Kidney tubule cell (primary cell): ENCODE measurements at regions not wholly inside any gene's neighbourhood (a gene's known extent, or its start where the extent isn't known, plus 50 kb on each side); places are given as distances from the start of the nearest gene placed in this dataset.
"Not testable (repeated sequence)": the region's sequence is repeated elsewhere in the genome, so short reads cannot be mapped to it uniquely, and the experiment has no call there.

ENCODE experiments used
- DNase-seq: peaks from one replicate; pipeline ENCODE4 v3.0.0-alpha.2; 2018; ENCODE audit warnings: low spot score

- no peak for DNase-seq
Observed at GRCh38 chr10:23955456-23956225, 253.3 kb upstream of the KIAA1217 start.

- no peak for DNase-seq
Observed at GRCh38 chr10:23965123-23965522, 243.8 kb upstream of the KIAA1217 start.

GRCh38 chr10:23965880-23966279 lies 243.1 kb upstream of the KIAA1217 start:
- DNase-seq = no peak

GRCh38 chr10:23966504-23967051 lies 242.4 kb upstream of the KIAA1217 start:
- DNase-seq = no peak

- no peak for DNase-seq
Observed at GRCh38 chr10:23968301-23968700, 240.6 kb upstream of the KIAA1217 start.

- DNase-seq = peak; percentile 38
Observed at GRCh38 chr10:23974746-23975272, 234.1 kb upstream of the KIAA1217 start.

- DNase-seq = peak; percentile 94
Observed at GRCh38 chr10:23975431-23975830, 233.5 kb upstream of the KIAA1217 start.

GRCh38 chr10:23976275-23976674 lies 232.7 kb upstream of the KIAA1217 start:
- peak; percentile 3 for DNase-seq

GRCh38 chr10:23978317-23978716 lies 230.6 kb upstream of the KIAA1217 start:
- peak; percentile 3 for DNase-seq

- DNase-seq = peak; percentile 73
Observed at GRCh38 chr10:23980094-23980493, 228.8 kb upstream of the KIAA1217 start.

- no peak for DNase-seq
Observed at GRCh38 chr10:23981520-23982309, 227.2 kb upstream of the KIAA1217 start.

GRCh38 chr10:23984405-23984804 lies 224.5 kb upstream of the KIAA1217 start:
- not testable (repeated sequence) for DNase-seq

GRCh38 chr10:23988006-23988405 lies 220.9 kb upstream of the KIAA1217 start:
- no peak for DNase-seq

- DNase-seq = peak; percentile 65
Observed at GRCh38 chr10:23994459-23995046, 214.4 kb upstream of the KIAA1217 start.

GRCh38 chr10:23999445-23999844 lies 209.5 kb upstream of the KIAA1217 start:
- no peak for DNase-seq

- DNase-seq = no peak
Observed at GRCh38 chr10:24000271-24000813, 208.6 kb upstream of the KIAA1217 start.

GRCh38 chr10:24006741-24007140 lies 202.2 kb upstream of the KIAA1217 start:
- no peak for DNase-seq

- no peak for DNase-seq
Observed at GRCh38 chr10:24007359-24007758, 201.6 kb upstream of the KIAA1217 start.

- peak; percentile 87 for DNase-seq
Observed at GRCh38 chr10:24008164-24009091, 200.5 kb upstream of the KIAA1217 start.

GRCh38 chr10:24009115-24009514 lies 199.8 kb upstream of the KIAA1217 start:
- DNase-seq = no peak

GRCh38 chr10:24009736-24010135 lies 199.2 kb upstream of the KIAA1217 start:
- no peak for DNase-seq
